Nephron (organoid): ENCODE measurements at regions not wholly inside any gene's neighbourhood (a gene's known extent, or its start where the extent isn't known, plus 50 kb on each side); places are given as distances from the start of the nearest gene placed in this dataset.
A peak's percentile ranks its signal among the peaks of the same experiment; 100 is the strongest.
"Not testable (repeated sequence)": the region's sequence is repeated elsewhere in the genome, so short reads cannot be mapped to it uniquely, and the experiment has no call there.

ENCODE experiments used
- H3K27ac Mint-ChIP-seq, 3 experiments: 2 replicates each; pipeline ENCODE4 v1.8.0; 2020; ENCODE audit warnings: mixed read lengths in 3 of 3, mild to moderate bottlenecking in 2 of 3, moderate library complexity in 1 of 3
- H3K27me3 Mint-ChIP-seq: 2 replicates; pipeline ENCODE4 v1.8.0; 2021; ENCODE audit warnings: low read depth, mild to moderate bottlenecking, moderate library complexity, mixed read lengths
- H3K36me3 Mint-ChIP-seq: 2 replicates; pipeline ENCODE4 v1.8.0; 2020; ENCODE audit warnings: low read depth, mixed read lengths
- H3K4me1 Mint-ChIP-seq: 2 replicates; pipeline ENCODE4 v1.8.0; 2020; ENCODE audit warnings: mixed read lengths
- H3K4me3 Mint-ChIP-seq, 3 experiments: 2 replicates each; pipeline ENCODE4 v1.8.0; 2020; ENCODE audit warnings: mild to moderate bottlenecking in 3 of 3, mixed read lengths in 3 of 3, moderate library complexity in 2 of 3
- H3K9me3 Mint-ChIP-seq: 2 replicates; pipeline ENCODE4 v1.8.0; 2020; ENCODE audit warnings: mixed read lengths
- CTCF ChIP-seq, 3 experiments: fragments of 200-600 bp; sonication (generic); IDR thresholded peaks; one replicate each; pipeline ENCODE4 v1.5.0; 2021; ENCODE audit warnings: antibody characterized with exemption in 3 of 3; ENCODE audit not compliant: unreplicated experiment in 3 of 3

DNA sequence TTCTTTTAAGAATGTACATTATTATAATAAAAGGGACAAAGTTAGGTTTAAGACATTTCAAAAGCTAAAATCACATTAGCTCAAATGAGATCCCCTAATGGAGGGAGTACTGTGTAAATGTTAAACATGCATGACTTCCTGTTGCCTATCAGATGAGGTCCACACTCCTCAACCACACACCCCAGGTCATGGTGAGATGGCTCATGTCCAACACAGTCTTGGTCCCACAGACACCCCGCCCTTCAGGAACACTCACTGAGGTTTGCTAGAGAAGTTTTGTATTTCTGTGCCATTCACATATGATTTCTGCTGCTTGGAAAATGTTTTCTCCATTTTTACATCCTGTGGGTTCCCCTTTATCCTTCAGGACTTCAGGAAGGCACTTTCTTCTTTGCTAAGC, 491.0 kb downstream of the SOX11 start:
- Mint-ChIP-seq H3K4me1 (peaks cover 49% of the 10 kb centered on the region), H3K36me3 (no peaks in the 10 kb centered on the region), H3K4me3 (no peak overlapping the region), H3K9me3 (no peaks in the 10 kb centered on the region), H3K27me3 (peaks cover 7% of the 10 kb centered on the region), H3K27ac (peak overlapping the region in 2 of 3 experiments; percentile 61 to 87)
- no peak for TF ChIP-seq CTCF (IDR thresholded peaks at IDR 0.05; ENCODE audit: unreplicated experiment in 3 of 3)

- Mint-ChIP-seq H3K4me3 (peak overlapping the region in 1 of 3 experiments; percentile 5), H3K27me3 (peaks cover 6% of the 10 kb centered on the region), H3K9me3 (no peaks in the 10 kb centered on the region), H3K27ac (peak overlapping the region; percentile 58 to 87 (median 58)), H3K36me3 (no peaks in the 10 kb centered on the region), H3K4me1 (peaks cover 47% of the 10 kb centered on the region)
- TF ChIP-seq CTCF (IDR thresholded peaks at IDR 0.05; ENCODE audit: unreplicated experiment in 3 of 3): no peak
These were observed 492.5 kb downstream of the SOX11 start for GRCh38 chr2:6184532-6185292.

- H3K4me1 Mint-ChIP-seq: peaks cover 38% of the 10 kb centered on the region
- TF ChIP-seq CTCF (IDR thresholded peaks at IDR 0.05; ENCODE audit: unreplicated experiment in 3 of 3): no peak
- H3K4me3 Mint-ChIP-seq: no peak overlapping the region
- H3K9me3 Mint-ChIP-seq: no peaks in the 10 kb centered on the region
- H3K36me3 Mint-ChIP-seq: no peaks in the 10 kb centered on the region
- peak overlapping the region; percentile 56 to 80 (median 59) for H3K27ac Mint-ChIP-seq
- peaks cover 4% of the 10 kb centered on the region for H3K27me3 Mint-ChIP-seq
These were observed 494.4 kb downstream of the SOX11 start for GRCh38 chr2:6186332-6187151.

DNA sequence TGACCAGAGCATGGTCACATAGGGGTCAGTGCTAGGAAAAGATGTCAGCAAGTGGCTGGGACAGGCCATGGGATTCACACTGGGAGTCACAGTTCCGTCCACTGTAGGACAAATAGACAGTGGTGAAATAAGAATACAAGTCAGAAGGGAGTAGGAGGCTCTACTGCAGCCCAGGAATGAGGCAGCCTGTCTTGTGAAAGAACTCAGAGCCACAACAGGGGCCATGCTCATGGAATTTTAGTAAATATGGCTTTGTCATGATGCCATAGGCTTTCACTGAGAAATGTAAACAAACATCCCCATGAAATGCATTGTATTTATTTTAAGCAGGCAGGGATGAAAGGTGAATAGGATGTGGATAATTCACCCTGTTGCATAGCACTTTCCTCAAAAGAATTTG, 504.3 kb downstream of the SOX11 start:
- Mint-ChIP-seq H3K4me3 (no peak overlapping the region), H3K9me3 (peaks cover 26% of the 10 kb centered on the region), H3K27ac (no peak overlapping the region), H3K4me1 (no peaks in the 10 kb centered on the region), H3K36me3 (peaks cover 4% of the 10 kb centered on the region), H3K27me3 (peaks cover 3% of the 10 kb centered on the region)
- TF ChIP-seq CTCF (IDR thresholded peaks at IDR 0.05; ENCODE audit: unreplicated experiment in 3 of 3): no peak

- peaks cover 26% of the 10 kb centered on the region for H3K9me3 Mint-ChIP-seq
- H3K36me3 Mint-ChIP-seq, H3K4me3 Mint-ChIP-seq, H3K27ac Mint-ChIP-seq, H3K27me3 Mint-ChIP-seq, H3K4me1 Mint-ChIP-seq: not testable (repeated sequence)
These were observed 506.3 kb downstream of the SOX11 start for GRCh38 chr2:6198370-6198919.

GRCh38 chr2:6202756-6203155, 510.6 kb downstream of the SOX11 start:
- H3K9me3 Mint-ChIP-seq: peaks cover 19% of the 10 kb centered on the region
- TF ChIP-seq CTCF (IDR thresholded peaks at IDR 0.05; ENCODE audit: unreplicated experiment in 3 of 3): no peak
- H3K27me3 Mint-ChIP-seq: no peaks in the 10 kb centered on the region
- peak overlapping the region in 2 of 3 experiments; percentile 59 to 75 for H3K27ac Mint-ChIP-seq
- no peaks in the 10 kb centered on the region for H3K4me1 Mint-ChIP-seq
- H3K4me3 Mint-ChIP-seq: no peak overlapping the region
- H3K36me3 Mint-ChIP-seq: peaks cover 4% of the 10 kb centered on the region
